ENCODE measurements at regions not wholly inside any gene's neighbourhood (a gene's known extent, or its start where the extent isn't known, plus 50 kb on each side); places are given as distances from the start of the nearest gene placed in this dataset.

- Mint-ChIP-seq H3K4me3 (no peak overlapping the region), H3K36me3 (ENCODE audit: insufficient read depth in 1 of 3, low read depth in 3 of 3) (no peaks in the 10 kb centered on the region; a peak in 1 of 7 replicates), H3K27me3 (ENCODE audit: low read depth) (peaks cover 4% of the 10 kb centered on the region), H3K27ac (peak overlapping the region in 1 of 3 experiments; percentile 56; a peak in 3 of 7 replicates), H3K4me1 (peaks cover 13 to 17% of the 10 kb centered on the region in 2 experiments), H3K9me3 (no peaks in the 10 kb centered on the region; a peak in 2 of 5 replicates)
- H3K79me1 ChIP-seq (ENCODE audit: insufficient read depth, low read depth, low read length, poor library complexity, severe bottlenecking), result no peaks in the 10 kb centered on the region
- no peak overlapping the region for H4K5ac ChIP-seq (ENCODE audit: insufficient read length, low read depth, low read length)
- no peak for TF ChIP-seq CTCF (conservative IDR thresholded peaks at IDR 0.05)
- no peaks in the 10 kb centered on the region for H3K23me2 ChIP-seq (ENCODE audit: insufficient read length, low read depth, low read length, poor library complexity, severe bottlenecking)
- no peak overlapping the region for H2BK15ac ChIP-seq (ENCODE audit: low read depth, low read length)
- H3K4me2 ChIP-seq (ENCODE audit: insufficient read depth, insufficient read length, low read length), result no peak overlapping the region
- H2BK5ac ChIP-seq (ENCODE audit: insufficient read length, low read length), result no peak overlapping the region
- H4K8ac ChIP-seq (replicated peaks; ENCODE audit: insufficient read length, low read depth, low read length), result no peak overlapping the region
- no peaks in the 10 kb centered on the region for H4K20me1 ChIP-seq (ENCODE audit: control insufficient read depth, insufficient read depth, insufficient read length)
- H3K56ac ChIP-seq (ENCODE audit: insufficient read length, low read depth, low read length), result no peak overlapping the region
- H3K4ac ChIP-seq (ENCODE audit: low read depth, low read length), result no peak overlapping the region
- H3K23ac ChIP-seq (ENCODE audit: insufficient read length, low read depth, low read length), result no peak overlapping the region
- no peak overlapping the region for H3K18ac ChIP-seq (ENCODE audit: insufficient read length, low read depth, low read length)
- H2AFZ ChIP-seq (ENCODE audit: low read length), result no peak overlapping the region
- H2AK5ac ChIP-seq (ENCODE audit: insufficient read length, low read length), result no peak overlapping the region
- no peaks in the 10 kb centered on the region for H3K9me3 ChIP-seq (ENCODE audit: control insufficient read depth, low read depth, low read length)
- H3K27me3 ChIP-seq (ENCODE audit: insufficient read depth, low read length), result no peaks in the 10 kb centered on the region; the same call in 1 of the 2 replicates
- no peak for DNase-seq
- no peak overlapping the region for H3K9ac ChIP-seq (ENCODE audit: extremely low read depth, insufficient read length, low read length)
- no peak overlapping the region for H3T11ph ChIP-seq (ENCODE audit: low read length)
- H3K4me1 ChIP-seq (ENCODE audit: insufficient read depth, low read length), result peaks cover 4% of the 10 kb centered on the region; the same call in 1 of the 2 replicates
- H3K79me2 ChIP-seq (ENCODE audit: insufficient read depth, low read length), result no peaks in the 10 kb centered on the region
- H4K91ac ChIP-seq (ENCODE audit: insufficient read length, low read depth, low read length), result no peak overlapping the region
- no peak overlapping the region for H2BK20ac ChIP-seq (ENCODE audit: low read depth, low read length, poor library complexity, severe bottlenecking)
- H2BK12ac ChIP-seq (ENCODE audit: insufficient read length, low read depth, low read length), result no peak overlapping the region
- WGBS (ENCODE audit: extremely low coverage, insufficient read length, low lambda C conversion rate), result no CpG with 5 or more reads among the region's 1 CpG
- H3K14ac ChIP-seq (ENCODE audit: insufficient read depth, low read length), result no peak overlapping the region
- H2BK120ac ChIP-seq (ENCODE audit: low read depth, low read length, poor library complexity, severe bottlenecking), result no peak overlapping the region
- no peak overlapping the region for H3K27ac ChIP-seq (ENCODE audit: insufficient read length, low read depth, low read length)
Observed at GRCh38 chr1:227432181-227432535, 113.9 kb upstream of the CDC42BPA start.
